ENCODE measurements at regions not wholly inside any gene's neighbourhood (a gene's known extent, or its start where the extent isn't known, plus 50 kb on each side); places are given as distances from the start of the nearest gene placed in this dataset.

DNA sequence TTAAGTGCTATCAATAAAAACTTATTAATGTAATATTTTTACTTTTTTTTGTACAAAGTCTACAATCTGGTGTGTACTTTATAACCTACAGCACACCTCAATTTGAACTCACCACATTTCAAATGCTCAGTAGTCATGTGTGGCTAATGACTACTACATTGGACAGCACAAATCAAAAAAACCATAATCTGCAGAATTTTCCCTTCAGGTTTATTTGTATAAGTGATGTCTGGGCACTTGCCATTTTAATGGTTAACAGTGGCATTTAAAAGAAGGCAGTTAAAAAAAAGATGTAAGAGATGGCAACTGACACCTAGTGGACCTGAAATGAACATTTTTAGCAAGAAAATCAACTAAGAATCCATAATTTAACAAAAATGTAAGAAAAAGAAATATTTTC, 124.6 kb upstream of the NRBF2 start:
- TF ChIP-seq POLR2A (IDR thresholded peaks at IDR 0.05; ENCODE audit: low read depth, low read length) (no peak), EZH2 (IDR thresholded peaks at IDR 0.05; ENCODE audit: borderline replicate concordance, low read depth, low read length, severe bottlenecking) (no peak), JUN (IDR thresholded peaks at IDR 0.05; ENCODE audit: borderline replicate concordance, insufficient read depth, insufficient read length, low read depth) (no peak), GATA2 (IDR thresholded peaks at IDR 0.05; ENCODE audit: insufficient read depth, insufficient read length, low read depth, low read length) (no peak), MYC (IDR thresholded peaks at IDR 0.05; ENCODE audit: low read depth, low read length) (no peak), MAX (IDR thresholded peaks at IDR 0.05; ENCODE audit: insufficient read depth, insufficient read length) (no peak)
- TF ChIP-seq, protein P1, sequence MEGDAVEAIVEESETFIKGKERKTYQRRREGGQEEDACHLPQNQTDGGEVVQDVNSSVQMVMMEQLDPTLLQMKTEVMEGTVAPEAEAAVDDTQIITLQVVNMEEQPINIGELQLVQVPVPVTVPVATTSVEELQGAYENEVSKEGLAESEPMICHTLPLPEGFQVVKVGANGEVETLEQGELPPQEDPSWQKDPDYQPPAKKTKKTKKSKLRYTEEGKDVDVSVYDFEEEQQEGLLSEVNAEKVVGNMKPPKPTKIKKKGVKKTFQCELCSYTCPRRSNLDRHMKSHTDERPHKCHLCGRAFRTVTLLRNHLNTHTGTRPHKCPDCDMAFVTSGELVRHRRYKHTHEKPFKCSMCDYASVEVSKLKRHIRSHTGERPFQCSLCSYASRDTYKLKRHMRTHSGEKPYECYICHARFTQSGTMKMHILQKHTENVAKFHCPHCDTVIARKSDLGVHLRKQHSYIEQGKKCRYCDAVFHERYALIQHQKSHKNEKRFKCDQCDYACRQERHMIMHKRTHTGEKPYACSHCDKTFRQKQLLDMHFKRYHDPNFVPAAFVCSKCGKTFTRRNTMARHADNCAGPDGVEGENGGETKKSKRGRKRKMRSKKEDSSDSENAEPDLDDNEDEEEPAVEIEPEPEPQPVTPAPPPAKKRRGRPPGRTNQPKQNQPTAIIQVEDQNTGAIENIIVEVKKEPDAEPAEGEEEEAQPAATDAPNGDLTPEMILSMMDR (IDR thresholded peaks at IDR 0.05; ENCODE audit: extremely low read depth in 1 of 2, insufficient read depth in 1 of 2, low read depth in 1 of 2, low read length in 2 of 2): no peak

All from endothelial cell of umbilical vein (primary cell).